ENCODE measurements at regions not wholly inside any gene's neighbourhood (a gene's known extent, or its start where the extent isn't known, plus 50 kb on each side); places are given as distances from the start of the nearest gene placed in this dataset.

DNA sequence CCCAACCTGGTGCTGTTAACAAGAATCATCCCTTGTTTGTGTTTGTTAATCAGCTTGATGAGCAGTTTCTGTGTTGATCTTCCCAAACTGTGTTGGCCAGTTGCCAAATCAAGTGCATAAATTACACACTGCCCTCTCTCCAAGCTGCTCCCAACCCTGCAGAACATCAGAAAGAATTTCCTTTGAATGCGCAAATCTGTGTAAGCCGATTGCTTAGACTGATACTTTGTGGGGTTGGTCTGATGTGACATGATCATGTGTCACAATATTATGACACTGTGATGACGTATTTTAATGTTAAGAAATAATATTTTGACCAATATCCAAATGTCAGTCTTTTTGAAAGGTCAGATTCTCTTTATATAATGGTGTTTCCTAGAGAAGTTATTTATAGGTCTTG lies 766.4 kb upstream of the WWC1 start:
- TF ChIP-seq, protein P1, sequence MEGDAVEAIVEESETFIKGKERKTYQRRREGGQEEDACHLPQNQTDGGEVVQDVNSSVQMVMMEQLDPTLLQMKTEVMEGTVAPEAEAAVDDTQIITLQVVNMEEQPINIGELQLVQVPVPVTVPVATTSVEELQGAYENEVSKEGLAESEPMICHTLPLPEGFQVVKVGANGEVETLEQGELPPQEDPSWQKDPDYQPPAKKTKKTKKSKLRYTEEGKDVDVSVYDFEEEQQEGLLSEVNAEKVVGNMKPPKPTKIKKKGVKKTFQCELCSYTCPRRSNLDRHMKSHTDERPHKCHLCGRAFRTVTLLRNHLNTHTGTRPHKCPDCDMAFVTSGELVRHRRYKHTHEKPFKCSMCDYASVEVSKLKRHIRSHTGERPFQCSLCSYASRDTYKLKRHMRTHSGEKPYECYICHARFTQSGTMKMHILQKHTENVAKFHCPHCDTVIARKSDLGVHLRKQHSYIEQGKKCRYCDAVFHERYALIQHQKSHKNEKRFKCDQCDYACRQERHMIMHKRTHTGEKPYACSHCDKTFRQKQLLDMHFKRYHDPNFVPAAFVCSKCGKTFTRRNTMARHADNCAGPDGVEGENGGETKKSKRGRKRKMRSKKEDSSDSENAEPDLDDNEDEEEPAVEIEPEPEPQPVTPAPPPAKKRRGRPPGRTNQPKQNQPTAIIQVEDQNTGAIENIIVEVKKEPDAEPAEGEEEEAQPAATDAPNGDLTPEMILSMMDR (IDR thresholded peaks at IDR 0.05): no peak
- TF ChIP-seq, protein P2, sequence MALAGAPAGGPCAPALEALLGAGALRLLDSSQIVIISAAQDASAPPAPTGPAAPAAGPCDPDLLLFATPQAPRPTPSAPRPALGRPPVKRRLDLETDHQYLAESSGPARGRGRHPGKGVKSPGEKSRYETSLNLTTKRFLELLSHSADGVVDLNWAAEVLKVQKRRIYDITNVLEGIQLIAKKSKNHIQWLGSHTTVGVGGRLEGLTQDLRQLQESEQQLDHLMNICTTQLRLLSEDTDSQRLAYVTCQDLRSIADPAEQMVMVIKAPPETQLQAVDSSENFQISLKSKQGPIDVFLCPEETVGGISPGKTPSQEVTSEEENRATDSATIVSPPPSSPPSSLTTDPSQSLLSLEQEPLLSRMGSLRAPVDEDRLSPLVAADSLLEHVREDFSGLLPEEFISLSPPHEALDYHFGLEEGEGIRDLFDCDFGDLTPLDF (CRISPR knock-in tag; IDR thresholded peaks at IDR 0.05): no peak
- TF ChIP-seq JAZF1 (CRISPR knock-in tag; IDR thresholded peaks at IDR 0.05): no peak
- TF ChIP-seq ESRRA (CRISPR knock-in tag; IDR thresholded peaks at IDR 0.05; ENCODE audit: borderline replicate concordance): no peak
- TF ChIP-seq MAX (CRISPR knock-in tag; IDR thresholded peaks at IDR 0.05): no peak
- TF ChIP-seq ZNF263 (CRISPR knock-in tag; IDR thresholded peaks at IDR 0.05; ENCODE audit: low read depth): no peak
- TF ChIP-seq ZNF532 (CRISPR knock-in tag; IDR thresholded peaks at IDR 0.05; ENCODE audit: borderline replicate concordance): no peak
- TF ChIP-seq ATF3 (CRISPR knock-in tag; conservative IDR thresholded peaks at IDR 0.05): no peak
- no peak for TF ChIP-seq FOXP4 (CRISPR knock-in tag; IDR thresholded peaks at IDR 0.05)
